ENCODE measurements at regions not wholly inside any gene's neighbourhood (a gene's known extent, or its start where the extent isn't known, plus 50 kb on each side); places are given as distances from the start of the nearest gene placed in this dataset.

DNA sequence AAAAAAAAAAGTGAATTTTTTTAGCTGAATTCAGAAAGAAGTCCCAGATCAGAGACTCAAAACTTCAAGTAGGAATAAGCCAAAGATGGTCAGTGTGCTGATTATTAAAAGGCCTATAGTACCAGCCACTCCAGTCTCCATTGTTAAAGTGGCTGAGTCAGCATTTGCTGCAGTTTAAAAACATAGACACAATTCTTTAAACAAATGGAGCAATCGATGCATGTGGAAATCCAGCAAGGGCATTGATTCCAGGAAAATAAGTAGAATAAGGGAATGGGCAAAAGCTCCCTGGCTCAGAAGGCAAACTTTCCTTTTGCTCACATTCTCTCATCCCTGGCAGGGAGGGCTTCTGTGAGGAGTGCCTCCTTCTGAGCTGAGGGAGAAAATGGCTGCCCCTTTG, 317.6 kb downstream of the LRIG3 start:
- DNase-seq, result no peak
- in situ Hi-C loops (cut with HindIII; ENCODE audit: low pct_ligation_motif_present, low pct_unique_long_range_greater_than_20kb, low sequenced_read_pairs), result no loop called here

DNA sequence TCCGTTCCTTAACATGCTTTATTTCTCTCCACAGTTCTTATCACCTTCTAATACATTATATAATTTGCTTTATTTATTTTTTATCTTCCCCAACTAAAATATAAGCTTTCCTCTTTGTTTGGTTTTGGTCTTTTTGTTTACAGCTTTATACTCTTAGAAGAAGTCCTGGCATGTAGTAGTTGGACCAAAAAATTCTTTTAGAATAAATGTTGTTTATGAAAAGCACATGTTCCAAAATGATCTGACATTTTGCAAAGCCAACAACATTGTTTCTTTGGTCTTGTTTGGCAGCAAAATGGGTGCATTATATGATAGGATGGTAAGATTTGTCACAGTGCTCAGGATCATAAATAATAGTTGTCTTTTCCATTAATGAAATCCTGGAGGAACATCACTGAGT, 312.5 kb downstream of the LRIG3 start:
- DNase-seq, result no peak
- in situ Hi-C loops (cut with HindIII; ENCODE audit: low pct_ligation_motif_present, low pct_unique_long_range_greater_than_20kb, low sequenced_read_pairs), result no loop called here

DNA sequence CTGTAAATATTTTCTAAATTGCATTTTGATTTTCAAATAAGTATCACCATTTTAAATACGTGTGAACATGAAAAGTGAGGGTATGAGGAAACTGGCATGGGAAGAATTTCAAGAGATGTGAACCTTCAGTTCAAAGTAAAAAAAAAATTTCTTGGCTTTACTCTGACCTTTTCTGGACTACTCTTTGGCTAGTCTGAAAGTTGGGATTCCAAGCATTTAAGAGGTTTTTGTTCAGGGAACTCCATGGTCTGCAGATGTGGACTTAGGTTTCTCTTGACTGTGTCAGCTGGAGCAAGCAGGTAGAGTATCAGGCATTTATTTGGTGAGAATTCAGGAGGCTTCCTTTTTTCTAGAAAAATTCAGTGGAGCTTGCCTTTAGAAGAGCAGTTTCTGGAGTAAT, 311.6 kb downstream of the LRIG3 start:
- no peak for DNase-seq
- in situ Hi-C loops (cut with HindIII; ENCODE audit: low pct_ligation_motif_present, low pct_unique_long_range_greater_than_20kb, low sequenced_read_pairs), result no loop called here

DNA sequence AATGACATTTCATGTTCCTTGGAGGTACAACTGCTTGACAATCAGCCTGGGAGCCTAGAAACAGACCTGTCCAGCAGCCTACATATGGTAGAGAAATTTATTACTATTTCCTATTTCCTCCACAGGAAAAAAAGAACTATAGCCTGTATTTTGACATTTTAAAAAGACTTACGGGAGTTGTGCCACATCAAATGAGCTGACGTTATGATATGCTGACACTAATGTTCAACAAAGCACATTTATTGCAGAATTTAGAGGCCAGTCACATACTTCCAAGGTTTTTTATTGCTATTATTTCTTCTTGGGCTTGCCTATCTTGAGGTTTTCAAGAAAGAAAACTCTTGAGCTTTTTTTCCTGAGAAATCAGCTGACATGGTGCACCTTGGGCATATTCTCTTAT, 305.3 kb downstream of the LRIG3 start:
- no peak for DNase-seq
- in situ Hi-C loops (cut with HindIII; ENCODE audit: low pct_ligation_motif_present, low pct_unique_long_range_greater_than_20kb, low sequenced_read_pairs), result no loop called here

DNA sequence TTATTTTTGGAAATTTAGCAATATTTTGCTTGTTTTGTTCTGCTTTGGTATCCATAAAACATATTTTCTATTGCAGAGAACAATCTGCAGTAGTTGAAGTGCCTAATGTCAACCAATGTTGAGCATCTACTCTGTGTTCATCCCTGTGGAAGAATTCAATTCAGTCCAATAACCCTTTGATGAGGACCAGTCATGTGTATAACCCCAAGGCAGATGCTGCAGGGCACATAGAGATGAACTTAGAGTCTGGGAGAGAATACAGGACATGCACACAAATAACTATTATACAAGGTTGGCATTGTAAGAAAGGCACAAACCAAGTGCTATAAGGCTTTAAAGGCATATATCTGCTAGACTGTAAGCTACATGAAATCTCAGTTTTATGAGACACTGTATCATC, 304.7 kb downstream of the LRIG3 start:
- in situ Hi-C loops (cut with HindIII; ENCODE audit: low pct_ligation_motif_present, low pct_unique_long_range_greater_than_20kb, low sequenced_read_pairs), result no loop called here
- DNase-seq, result no peak

DNA sequence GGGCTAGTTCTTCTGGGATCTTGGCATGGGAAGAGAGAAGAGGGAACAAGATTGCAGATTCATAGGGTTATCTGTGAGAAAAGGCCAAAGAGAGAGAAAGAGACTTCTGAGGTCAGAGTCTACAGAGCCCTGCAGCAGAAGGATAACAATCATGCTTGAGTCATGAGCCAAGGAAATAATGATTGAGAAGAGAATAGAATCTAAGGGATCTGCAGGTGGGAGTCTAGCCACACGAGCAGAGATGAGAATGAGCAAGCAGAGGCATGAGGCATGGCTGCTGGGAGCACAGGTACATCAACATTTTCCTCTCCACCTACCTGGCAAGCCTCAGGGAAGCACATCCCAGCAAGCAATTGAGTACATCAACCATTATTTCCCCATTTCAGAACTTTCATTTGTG, 303.7 kb downstream of the LRIG3 start:
- DNase-seq, result no peak
- in situ Hi-C loops (cut with HindIII; ENCODE audit: low pct_ligation_motif_present, low pct_unique_long_range_greater_than_20kb, low sequenced_read_pairs), result no loop called here

DNA sequence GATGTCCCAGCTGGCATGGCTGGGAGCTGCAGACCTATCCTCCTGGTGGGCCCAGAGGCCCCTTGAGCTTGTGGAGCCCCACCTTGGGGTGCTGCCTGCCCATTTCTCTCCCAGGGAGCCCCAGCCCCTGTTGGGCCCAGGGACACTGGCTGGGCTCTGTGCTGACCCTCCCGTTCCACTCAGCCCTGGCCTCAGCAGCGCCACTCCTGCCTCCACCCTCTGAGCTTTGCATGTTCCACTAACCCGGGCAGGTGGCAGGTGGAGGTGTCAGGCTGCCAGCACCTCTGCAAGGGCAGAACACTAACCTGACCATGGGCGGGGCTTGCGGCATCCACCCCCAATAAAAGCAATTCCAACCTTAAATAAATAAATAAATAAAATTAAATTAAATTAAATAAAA, 299.2 kb downstream of the LRIG3 start:
- in situ Hi-C loops (cut with HindIII; ENCODE audit: low pct_ligation_motif_present, low pct_unique_long_range_greater_than_20kb, low sequenced_read_pairs), result no loop called here
- DNase-seq, result no peak

DNA sequence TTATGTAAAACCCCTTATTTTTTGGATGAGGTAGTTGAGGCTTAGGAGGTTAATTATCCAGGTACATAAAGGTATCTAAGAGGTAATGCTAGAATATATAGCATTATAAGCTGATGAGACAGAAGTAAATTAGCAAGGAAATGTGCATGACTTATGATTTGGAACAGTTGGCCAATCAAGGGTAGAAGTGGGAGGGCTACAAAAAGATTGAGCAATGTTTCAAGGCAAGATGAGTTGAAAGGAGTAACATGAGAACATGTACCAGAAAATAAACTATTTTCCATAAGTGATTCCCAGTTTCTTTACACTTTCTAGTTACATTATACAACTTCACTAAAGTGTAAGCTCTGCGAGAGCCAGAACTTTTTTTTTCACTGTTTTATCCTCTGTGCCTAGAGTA, 290.9 kb downstream of the LRIG3 start:
- in situ Hi-C loops (cut with HindIII; ENCODE audit: low pct_ligation_motif_present, low pct_unique_long_range_greater_than_20kb, low sequenced_read_pairs), result no loop called here
- no peak for DNase-seq

DNA sequence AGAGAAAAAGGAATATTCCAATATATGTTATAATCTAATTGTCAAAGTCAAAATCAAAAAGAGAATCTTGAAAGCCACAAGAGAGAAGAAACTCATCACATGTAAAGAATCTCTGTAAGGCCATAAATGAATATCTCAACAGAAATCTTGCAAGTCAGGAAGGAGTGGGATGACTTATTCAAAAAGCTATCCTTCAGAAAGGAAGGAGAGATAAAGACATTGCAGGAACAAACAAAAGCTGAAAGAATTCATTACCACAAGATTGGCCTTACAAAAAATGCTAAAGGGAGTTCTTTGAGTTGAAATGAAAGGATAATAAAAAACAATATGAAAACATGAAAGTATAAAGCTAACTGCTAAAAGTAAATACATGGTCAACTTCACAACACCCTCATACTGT, 286.8 kb downstream of the LRIG3 start:
- DNase-seq, result no peak
- in situ Hi-C loops (cut with HindIII; ENCODE audit: low pct_ligation_motif_present, low pct_unique_long_range_greater_than_20kb, low sequenced_read_pairs), result no loop called here

DNA sequence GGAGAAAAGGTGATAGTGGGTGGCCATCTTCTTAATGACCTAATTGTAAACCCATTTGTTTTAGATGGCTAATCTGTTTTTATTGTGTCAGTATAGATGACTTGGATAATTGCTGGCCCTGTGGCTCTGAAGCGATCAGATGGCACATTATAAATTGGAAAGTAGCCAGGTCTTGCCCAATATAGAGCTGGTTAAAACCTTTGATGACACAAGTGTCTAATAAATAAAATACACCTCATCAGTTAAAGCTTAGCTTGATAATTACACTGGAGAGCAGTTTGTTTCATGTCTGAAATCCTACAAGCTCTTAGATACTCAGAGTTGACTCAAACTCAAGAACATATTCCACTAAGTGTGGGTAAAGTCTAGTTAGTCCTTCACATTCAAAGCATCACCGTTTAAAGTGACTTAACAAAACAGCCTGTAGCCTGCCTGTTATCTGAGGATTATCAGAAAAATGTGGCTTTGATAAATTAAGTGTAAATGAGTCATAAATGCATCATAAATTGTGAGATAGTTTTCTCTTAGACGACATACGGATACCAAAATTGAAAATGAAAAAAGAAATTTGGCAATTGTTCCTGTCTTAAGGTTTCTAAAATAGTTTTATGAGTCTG, 280.9 kb downstream of the LRIG3 start:
- DNase-seq, result no peak
- in situ Hi-C loops (cut with HindIII; ENCODE audit: low pct_ligation_motif_present, low pct_unique_long_range_greater_than_20kb, low sequenced_read_pairs), result no loop called here

DNA sequence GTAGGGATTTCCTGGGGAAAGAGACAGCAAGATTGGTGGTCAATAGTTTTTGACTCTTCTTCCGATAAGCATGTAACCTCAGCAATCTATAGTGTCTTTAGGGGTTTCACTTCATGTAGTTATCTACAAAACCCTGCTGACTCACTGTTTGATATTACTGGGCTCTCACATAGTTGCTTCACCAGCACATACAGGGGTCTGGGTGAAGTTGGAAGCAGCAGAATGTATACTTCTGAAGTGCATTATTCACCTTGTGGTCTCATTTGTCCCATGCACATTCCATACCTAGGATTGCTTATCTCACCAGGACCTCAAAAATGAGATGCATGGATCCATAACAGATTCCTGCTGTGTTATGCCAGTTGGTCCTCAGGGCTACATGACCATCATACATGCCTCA, 280.0 kb downstream of the LRIG3 start:
- in situ Hi-C loops (cut with HindIII; ENCODE audit: low pct_ligation_motif_present, low pct_unique_long_range_greater_than_20kb, low sequenced_read_pairs), result no loop called here
- no peak for DNase-seq

DNA sequence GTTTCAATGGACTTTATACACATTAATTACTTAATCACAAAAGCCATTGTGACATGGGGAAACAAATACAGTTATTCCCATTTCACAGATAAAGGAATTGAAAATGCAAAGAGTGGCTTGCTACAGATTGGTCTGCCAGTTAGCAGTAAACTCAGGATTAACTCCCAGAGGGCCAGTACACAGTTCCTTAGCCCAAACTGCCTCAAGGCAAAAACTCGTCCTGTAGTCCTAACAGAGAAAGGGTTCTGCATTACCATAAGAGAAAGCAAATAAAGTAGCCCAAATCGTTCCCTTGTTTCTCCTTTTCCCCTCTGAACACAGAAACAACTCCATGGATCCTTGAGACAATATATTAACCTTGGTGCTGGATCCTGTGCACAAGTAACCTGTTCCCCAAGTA, 274.4 kb downstream of the LRIG3 start:
- in situ Hi-C loops (cut with HindIII; ENCODE audit: low pct_ligation_motif_present, low pct_unique_long_range_greater_than_20kb, low sequenced_read_pairs), result no loop called here
- DNase-seq, result no peak

DNA sequence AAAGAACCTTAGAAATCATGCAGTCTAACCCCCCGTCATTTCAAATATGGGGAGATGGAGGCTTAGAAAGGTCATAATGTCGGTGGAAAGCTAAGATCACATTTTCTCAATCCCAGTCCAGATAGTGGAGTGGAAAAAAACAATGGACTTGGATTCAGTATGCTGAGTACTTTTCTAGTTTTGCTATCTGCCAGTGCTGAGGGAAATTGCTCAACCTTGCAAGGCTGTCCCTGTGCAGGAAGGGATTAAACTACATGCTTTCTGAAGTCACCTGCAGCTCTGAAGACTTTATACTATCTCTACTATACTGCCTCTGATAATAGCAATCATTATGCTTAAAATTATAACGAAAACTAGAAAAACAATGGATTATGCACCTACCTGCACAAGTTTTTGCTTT, 272.8 kb downstream of the LRIG3 start:
- no peak for DNase-seq
- in situ Hi-C loops (cut with HindIII; ENCODE audit: low pct_ligation_motif_present, low pct_unique_long_range_greater_than_20kb, low sequenced_read_pairs), result no loop called here

DNA sequence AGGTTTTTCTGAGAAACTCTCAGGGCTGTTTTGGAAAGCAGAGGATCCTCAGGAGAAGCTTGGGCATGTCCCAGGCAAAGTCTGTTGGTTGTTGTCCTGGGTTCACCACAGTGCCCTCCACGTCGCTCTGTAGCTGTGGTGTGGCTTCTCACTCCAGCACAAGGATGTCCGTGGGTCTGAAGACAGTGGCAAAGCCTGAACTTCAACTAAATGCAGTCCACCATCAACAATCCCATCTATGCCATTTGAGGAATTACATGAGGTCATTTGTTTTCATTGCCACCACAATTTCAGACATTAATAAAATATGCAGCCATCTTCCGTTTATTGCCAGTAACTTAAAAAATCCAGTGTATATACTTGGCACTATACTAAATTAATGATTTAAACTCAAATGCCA, 272.1 kb downstream of the LRIG3 start:
- in situ Hi-C loops (cut with HindIII; ENCODE audit: low pct_ligation_motif_present, low pct_unique_long_range_greater_than_20kb, low sequenced_read_pairs), result no loop called here
- no peak for DNase-seq

DNA sequence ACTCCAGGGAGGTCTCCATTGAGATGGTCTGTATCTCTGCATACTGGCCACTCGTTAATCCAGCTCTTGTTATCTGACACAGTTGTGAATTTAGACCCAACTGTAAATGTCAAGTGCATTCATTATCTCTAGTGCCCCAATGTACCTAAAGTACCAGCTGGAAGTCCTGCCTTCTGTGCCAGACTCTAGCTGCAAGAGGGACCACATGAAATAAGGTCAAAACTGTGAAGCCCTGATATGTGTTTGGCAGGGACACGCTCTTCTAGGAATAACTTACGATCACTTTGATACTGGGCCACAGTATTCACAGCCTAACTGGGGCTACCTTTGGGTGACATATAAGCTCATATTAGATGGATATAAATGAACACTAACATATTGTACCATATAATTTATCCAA, 268.5 kb downstream of the LRIG3 start:
- in situ Hi-C loops (cut with HindIII; ENCODE audit: low pct_ligation_motif_present, low pct_unique_long_range_greater_than_20kb, low sequenced_read_pairs), result no loop called here
- no peak for DNase-seq

DNA sequence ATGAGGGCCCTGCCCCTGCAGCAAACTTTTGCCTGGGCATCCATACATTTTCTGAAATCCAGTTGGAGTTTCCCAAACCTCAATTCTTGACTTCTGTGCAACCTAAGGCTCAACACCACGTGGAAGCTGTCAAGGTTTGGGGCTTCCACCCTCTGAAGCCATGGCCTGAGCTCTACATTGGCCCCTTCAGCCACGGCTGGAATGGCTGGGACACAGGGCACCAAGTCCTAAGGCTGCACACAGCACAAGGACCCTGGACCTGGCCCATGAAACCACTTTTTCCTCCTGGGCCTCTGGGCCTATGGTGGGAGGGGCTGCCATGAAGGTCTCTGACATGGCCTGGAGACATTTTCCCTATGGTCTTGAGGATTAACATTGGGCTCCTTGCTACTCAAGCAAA, 266.3 kb downstream of the LRIG3 start:
- no peak for DNase-seq
- in situ Hi-C loops (cut with HindIII; ENCODE audit: low pct_ligation_motif_present, low pct_unique_long_range_greater_than_20kb, low sequenced_read_pairs), result no loop called here

DNA sequence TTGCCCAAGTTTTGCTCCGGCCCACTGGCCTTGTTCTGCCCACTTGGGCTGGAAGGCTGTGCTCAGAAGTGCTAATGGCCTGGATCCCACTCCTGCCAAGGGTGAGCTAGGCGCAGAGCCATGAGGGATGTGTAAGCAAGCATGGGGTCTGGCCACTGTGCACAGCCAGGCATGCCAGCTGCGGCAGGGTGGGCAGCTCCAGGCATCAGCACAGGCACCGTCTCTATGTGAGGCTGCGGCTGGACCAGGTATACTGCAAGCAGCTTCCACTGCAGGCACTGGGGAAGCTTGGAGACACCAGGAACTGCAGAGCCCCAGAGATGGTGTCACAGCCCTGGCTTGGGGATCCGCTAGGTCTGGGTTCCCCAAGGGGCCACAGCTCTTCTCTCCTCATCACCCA, 264.9 kb downstream of the LRIG3 start:
- in situ Hi-C loops (cut with HindIII; ENCODE audit: low pct_ligation_motif_present, low pct_unique_long_range_greater_than_20kb, low sequenced_read_pairs), result no loop called here
- DNase-seq, result no peak

DNA sequence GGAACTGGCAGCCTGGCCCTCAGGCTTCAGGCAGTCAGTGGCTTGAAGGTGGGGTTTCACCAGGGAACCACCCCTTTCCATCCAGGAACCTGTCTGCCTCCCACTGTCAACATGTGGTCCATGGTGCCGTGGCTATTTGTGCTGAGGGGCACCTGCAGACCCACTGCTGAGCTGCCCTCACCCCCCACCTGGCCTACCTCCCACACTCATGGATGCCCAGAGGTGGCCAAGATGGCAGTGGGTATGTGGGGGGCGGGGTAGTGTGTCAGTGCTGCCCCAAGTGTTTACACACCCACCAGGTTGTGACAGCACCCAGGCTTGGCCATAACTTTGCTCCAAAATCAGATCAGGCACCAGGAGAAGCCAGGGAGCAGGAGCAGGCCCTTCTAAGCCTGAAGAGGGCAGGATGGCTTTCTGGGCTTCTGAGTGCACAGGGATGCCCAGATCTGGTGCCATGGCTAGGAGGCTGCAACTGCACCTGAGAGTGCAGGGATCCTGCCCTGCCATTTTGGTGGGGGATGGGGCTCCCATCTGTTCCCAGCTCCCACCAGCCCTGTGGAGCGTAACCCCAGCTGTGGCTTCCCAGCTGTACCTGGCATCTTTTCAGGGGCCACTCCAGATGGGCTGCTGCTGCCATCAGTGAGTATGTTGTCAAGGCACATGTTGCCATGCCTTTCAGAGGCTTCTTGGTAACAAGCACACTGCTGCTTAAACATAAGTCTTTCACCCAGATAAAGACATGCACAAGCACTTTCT, 263.9 kb downstream of the LRIG3 start:
- no peak for DNase-seq
- in situ Hi-C loops (cut with HindIII; ENCODE audit: low pct_ligation_motif_present, low pct_unique_long_range_greater_than_20kb, low sequenced_read_pairs), result no loop called here

DNA sequence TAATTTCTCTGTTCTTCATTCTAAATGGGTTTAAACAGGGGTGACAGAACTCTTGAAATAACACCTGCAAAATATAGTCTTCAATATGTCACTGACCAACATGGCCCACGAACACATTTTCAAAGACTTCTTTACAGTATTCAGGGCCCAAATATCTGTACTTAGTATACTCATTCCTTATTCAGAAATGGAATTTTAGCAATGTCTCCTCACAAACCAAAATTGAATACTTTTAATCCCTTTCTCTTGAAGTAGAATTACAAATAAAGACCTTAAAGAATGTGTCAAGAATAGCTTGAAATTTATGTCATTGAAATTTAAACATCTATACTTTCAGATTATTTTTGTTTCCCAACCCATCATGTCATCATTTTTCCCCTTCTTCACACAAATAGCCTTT, 263.1 kb downstream of the LRIG3 start:
- no peak for DNase-seq
- in situ Hi-C loops (cut with HindIII; ENCODE audit: low pct_ligation_motif_present, low pct_unique_long_range_greater_than_20kb, low sequenced_read_pairs), result no loop called here

DNA sequence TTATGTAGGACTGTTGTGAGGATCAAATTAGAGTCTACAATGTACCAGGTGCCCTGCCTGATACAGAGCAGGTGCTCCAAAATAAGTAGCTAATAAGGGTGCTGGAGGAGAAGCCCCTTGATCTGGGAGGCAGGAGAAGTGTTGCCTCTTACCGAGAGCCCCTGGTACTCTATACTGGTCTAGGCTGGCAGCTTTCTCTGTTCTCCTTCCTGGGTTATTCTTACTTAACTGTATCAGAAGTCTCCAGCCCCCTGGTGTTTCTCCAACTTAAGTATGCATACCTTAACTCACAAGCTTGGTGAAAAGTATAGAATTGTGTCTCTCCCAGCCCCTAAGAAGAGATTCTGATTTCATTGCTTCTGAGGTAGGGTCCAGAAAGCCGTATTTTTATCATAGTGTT, 254.9 kb downstream of the LRIG3 start:
- in situ Hi-C loops (cut with HindIII; ENCODE audit: low pct_ligation_motif_present, low pct_unique_long_range_greater_than_20kb, low sequenced_read_pairs), result no loop called here
- no peak for DNase-seq

DNA sequence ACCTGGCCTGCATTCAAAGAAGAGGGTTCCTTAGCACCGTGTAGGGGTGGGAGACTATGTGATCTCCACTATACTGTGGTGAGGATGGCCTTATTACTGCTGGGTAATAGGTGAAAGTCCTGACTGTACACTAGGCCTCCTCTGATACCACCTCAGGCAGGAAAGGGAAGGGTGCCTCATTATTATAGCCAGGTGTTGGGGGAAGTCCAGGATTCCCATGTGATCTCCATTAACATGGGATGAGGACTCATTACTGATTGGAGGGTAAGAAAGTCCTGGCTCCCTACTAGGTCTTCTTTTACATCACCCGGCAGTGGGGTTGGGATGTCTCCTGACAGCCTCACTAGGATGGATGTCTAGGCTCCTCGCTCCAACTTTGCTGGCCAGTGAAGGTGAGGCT, 252.1 kb downstream of the LRIG3 start:
- in situ Hi-C loops (cut with HindIII; ENCODE audit: low pct_ligation_motif_present, low pct_unique_long_range_greater_than_20kb, low sequenced_read_pairs), result no loop called here
- no peak for DNase-seq

Data from ACHN (cell line).